ENCODE measurements at regions not wholly inside any gene's neighbourhood (a gene's known extent, or its start where the extent isn't known, plus 50 kb on each side); places are given as distances from the start of the nearest gene placed in this dataset.

DNA sequence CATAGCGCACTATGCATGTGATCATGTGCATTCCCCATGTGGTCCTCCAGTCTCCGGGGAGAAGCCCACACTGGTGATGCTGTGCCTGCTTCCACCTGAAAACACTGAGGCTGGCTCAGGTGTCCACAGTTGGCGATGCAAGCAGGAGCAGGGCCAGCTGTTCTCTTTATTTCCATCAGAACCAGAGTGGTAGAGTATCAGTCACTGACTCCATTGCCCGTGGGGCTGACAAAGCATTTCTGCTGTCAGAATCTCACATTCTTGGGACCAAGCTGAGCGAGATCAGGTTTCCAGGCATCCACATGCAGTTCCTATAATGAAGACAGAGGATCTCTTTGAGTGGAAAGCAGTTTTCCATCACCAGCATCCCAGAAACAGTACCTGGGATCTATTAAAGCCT, 52.5 kb downstream of the GADD45G start (continued):
- TF ChIP-seq, protein P1, sequence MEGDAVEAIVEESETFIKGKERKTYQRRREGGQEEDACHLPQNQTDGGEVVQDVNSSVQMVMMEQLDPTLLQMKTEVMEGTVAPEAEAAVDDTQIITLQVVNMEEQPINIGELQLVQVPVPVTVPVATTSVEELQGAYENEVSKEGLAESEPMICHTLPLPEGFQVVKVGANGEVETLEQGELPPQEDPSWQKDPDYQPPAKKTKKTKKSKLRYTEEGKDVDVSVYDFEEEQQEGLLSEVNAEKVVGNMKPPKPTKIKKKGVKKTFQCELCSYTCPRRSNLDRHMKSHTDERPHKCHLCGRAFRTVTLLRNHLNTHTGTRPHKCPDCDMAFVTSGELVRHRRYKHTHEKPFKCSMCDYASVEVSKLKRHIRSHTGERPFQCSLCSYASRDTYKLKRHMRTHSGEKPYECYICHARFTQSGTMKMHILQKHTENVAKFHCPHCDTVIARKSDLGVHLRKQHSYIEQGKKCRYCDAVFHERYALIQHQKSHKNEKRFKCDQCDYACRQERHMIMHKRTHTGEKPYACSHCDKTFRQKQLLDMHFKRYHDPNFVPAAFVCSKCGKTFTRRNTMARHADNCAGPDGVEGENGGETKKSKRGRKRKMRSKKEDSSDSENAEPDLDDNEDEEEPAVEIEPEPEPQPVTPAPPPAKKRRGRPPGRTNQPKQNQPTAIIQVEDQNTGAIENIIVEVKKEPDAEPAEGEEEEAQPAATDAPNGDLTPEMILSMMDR (conservative IDR thresholded peaks at IDR 0.05; ENCODE audit: low read depth in 2 of 2), result no peak
- TF ChIP-seq POLR2AphosphoS5 (IDR thresholded peaks at IDR 0.05; ENCODE audit: low read depth), result no peak

DNA sequence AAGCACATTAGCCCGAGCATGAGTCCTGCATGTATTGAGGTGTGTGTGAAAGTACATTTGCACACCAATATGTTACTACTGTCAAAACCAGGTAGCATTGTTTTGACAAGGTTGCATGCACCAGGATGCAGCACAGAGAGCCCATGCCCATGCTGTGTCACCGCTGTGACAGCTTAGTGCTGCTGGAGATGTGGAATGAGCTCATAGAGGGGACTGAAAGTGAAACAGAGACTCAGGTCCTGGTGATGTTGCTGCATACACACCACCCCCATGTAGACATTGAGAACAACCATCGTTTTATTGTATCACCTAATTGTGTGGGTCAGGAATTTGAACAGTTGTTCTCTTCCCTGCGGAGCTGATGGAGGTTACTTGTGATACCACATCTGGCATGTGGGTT, 53.0 kb downstream of the GADD45G start:
- no peaks in the 10 kb centered on the region for H3K27me3 ChIP-seq (ENCODE audit: insufficient read depth)
- Mint-ChIP-seq H3K27me3 (ENCODE audit: insufficient read depth, low read depth, poor library complexity) (peaks cover 13% of the 10 kb centered on the region), H3K4me1 (peaks cover 49% of the 10 kb centered on the region), H3K4me3 (no peak overlapping the region), H3K9me3 (no peaks in the 10 kb centered on the region; the same call in 2 of the 3 replicates), H3K27ac (no peak overlapping the region), H3K36me3 (ENCODE audit: low read depth) (no peaks in the 10 kb centered on the region; the same call in 1 of the 3 replicates)
- no peaks in the 10 kb centered on the region for H3K79me2 ChIP-seq (replicated peaks; ENCODE audit: insufficient read depth)
- no peak overlapping the region for H3K4me2 ChIP-seq
- H3K4me1 ChIP-seq (ENCODE audit: insufficient read depth), result peaks cover 16% of the 10 kb centered on the region
- no peak overlapping the region for H3K4me3 ChIP-seq
- DNase-seq (ENCODE audit: low spot score), result no peak
- H3F3A ChIP-seq (replicated peaks; ENCODE audit: low read depth), result no peaks in the 10 kb centered on the region
- peaks cover 6% of the 10 kb centered on the region; the same call in 1 of the 2 replicates for H3K9me2 ChIP-seq (ENCODE audit: insufficient read depth)
- no peaks in the 10 kb centered on the region for H4K20me1 ChIP-seq (replicated peaks; ENCODE audit: insufficient read depth)
- H3K36me3 ChIP-seq (ENCODE audit: insufficient read depth), result no peaks in the 10 kb centered on the region
- H3K27ac ChIP-seq (ENCODE audit: low read depth), result no peak overlapping the region
- no peak overlapping the region for H2AFZ ChIP-seq
- ATAC-seq, result no peak
- TF ChIP-seq, protein P2, sequence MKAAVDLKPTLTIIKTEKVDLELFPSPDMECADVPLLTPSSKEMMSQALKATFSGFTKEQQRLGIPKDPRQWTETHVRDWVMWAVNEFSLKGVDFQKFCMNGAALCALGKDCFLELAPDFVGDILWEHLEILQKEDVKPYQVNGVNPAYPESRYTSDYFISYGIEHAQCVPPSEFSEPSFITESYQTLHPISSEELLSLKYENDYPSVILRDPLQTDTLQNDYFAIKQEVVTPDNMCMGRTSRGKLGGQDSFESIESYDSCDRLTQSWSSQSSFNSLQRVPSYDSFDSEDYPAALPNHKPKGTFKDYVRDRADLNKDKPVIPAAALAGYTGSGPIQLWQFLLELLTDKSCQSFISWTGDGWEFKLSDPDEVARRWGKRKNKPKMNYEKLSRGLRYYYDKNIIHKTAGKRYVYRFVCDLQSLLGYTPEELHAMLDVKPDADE (IDR thresholded peaks at IDR 0.05), result no peak
- TF ChIP-seq CREB1 (CRISPR knock-in tag; IDR thresholded peaks at IDR 0.05; ENCODE audit: low read depth), result no peak
- no peak for TF ChIP-seq POLR2AphosphoS5 (IDR thresholded peaks at IDR 0.05; ENCODE audit: low read depth)
- TF ChIP-seq, protein P3, sequence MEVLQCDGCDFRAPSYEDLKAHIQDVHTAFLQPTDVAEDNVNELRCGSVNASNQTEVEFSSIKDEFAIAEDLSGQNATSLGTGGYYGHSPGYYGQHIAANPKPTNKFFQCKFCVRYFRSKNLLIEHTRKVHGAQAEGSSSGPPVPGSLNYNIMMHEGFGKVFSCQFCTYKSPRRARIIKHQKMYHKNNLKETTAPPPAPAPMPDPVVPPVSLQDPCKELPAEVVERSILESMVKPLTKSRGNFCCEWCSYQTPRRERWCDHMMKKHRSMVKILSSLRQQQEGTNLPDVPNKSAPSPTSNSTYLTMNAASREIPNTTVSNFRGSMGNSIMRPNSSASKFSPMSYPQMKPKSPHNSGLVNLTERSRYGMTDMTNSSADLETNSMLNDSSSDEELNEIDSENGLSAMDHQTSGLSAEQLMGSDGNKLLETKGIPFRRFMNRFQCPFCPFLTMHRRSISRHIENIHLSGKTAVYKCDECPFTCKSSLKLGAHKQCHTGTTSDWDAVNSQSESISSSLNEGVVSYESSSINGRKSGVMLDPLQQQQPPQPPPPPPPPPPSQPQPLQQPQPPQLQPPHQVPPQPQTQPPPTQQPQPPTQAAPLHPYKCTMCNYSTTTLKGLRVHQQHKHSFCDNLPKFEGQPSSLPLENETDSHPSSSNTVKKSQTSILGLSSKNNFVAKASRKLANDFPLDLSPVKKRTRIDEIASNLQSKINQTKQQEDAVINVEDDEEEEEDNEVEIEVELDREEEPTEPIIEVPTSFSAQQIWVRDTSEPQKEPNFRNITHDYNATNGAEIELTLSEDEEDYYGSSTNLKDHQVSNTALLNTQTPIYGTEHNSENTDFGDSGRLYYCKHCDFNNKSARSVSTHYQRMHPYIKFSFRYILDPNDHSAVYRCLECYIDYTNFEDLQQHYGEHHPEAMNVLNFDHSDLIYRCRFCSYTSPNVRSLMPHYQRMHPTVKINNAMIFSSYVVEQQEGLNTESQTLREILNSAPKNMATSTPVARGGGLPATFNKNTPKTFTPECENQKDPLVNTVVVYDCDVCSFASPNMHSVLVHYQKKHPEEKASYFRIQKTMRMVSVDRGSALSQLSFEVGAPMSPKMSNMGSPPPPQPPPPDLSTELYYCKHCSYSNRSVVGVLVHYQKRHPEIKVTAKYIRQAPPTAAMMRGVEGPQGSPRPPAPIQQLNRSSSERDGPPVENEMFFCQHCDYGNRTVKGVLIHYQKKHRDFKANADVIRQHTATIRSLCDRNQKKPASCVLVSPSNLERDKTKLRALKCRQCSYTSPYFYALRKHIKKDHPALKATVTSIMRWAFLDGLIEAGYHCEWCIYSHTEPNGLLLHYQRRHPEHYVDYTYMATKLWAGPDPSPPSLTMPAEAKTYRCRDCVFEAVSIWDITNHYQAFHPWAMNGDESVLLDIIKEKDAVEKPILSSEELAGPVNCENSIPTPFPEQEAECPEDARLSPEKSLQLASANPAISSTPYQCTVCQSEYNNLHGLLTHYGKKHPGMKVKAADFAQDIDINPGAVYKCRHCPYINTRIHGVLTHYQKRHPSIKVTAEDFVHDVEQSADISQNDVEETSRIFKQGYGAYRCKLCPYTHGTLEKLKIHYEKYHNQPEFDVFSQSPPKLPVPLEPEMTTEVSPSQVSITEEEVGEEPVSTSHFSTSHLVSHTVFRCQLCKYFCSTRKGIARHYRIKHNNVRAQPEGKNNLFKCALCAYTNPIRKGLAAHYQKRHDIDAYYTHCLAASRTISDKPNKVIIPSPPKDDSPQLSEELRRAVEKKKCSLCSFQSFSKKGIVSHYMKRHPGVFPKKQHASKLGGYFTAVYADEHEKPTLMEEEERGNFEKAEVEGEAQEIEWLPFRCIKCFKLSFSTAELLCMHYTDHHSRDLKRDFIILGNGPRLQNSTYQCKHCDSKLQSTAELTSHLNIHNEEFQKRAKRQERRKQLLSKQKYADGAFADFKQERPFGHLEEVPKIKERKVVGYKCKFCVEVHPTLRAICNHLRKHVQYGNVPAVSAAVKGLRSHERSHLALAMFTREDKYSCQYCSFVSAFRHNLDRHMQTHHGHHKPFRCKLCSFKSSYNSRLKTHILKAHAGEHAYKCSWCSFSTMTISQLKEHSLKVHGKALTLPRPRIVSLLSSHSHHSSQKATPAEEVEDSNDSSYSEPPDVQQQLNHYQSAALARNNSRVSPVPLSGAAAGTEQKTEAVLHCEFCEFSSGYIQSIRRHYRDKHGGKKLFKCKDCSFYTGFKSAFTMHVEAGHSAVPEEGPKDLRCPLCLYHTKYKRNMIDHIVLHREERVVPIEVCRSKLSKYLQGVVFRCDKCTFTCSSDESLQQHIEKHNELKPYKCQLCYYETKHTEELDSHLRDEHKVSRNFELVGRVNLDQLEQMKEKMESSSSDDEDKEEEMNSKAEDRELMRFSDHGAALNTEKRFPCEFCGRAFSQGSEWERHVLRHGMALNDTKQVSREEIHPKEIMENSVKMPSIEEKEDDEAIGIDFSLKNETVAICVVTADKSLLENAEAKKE (CRISPR knock-in tag; IDR thresholded peaks at IDR 0.05), result no peak
- TF ChIP-seq NANOG (IDR thresholded peaks at IDR 0.05; ENCODE audit: borderline replicate concordance), result no peak
- no peak for TF ChIP-seq EZH2 (IDR thresholded peaks at IDR 0.05; ENCODE audit: low read depth, unreplicated experiment)
- TF ChIP-seq EZH2phosphoT487 (IDR thresholded peaks at IDR 0.05; ENCODE audit: unreplicated experiment), result no peak
- TF ChIP-seq, protein P1 (conservative IDR thresholded peaks at IDR 0.05; ENCODE audit: low read depth in 2 of 2), result no peak
- no peak for TF ChIP-seq ZNF331 (CRISPR knock-in tag; IDR thresholded peaks at IDR 0.05; ENCODE audit: low read depth)
- TF ChIP-seq JUNB (IDR thresholded peaks at IDR 0.05; ENCODE audit: unreplicated experiment), result no peak
- TF ChIP-seq ZNF114 (CRISPR knock-in tag; IDR thresholded peaks at IDR 0.05), result no peak

All from GM23338 (cell line).